SIG-M5 (cell line): ENCODE measurements at regions not wholly inside any gene's neighbourhood (a gene's known extent, or its start where the extent isn't known, plus 50 kb on each side); places are given as distances from the start of the nearest gene placed in this dataset.
"Not testable (repeated sequence)": the region's sequence is repeated elsewhere in the genome, so short reads cannot be mapped to it uniquely, and the experiment has no call there.

Experiments used
- DNase-seq: peaks from one replicate; lab custom pipeline; 2025; lab: John Stamatoyannopoulos, UW

DNA sequence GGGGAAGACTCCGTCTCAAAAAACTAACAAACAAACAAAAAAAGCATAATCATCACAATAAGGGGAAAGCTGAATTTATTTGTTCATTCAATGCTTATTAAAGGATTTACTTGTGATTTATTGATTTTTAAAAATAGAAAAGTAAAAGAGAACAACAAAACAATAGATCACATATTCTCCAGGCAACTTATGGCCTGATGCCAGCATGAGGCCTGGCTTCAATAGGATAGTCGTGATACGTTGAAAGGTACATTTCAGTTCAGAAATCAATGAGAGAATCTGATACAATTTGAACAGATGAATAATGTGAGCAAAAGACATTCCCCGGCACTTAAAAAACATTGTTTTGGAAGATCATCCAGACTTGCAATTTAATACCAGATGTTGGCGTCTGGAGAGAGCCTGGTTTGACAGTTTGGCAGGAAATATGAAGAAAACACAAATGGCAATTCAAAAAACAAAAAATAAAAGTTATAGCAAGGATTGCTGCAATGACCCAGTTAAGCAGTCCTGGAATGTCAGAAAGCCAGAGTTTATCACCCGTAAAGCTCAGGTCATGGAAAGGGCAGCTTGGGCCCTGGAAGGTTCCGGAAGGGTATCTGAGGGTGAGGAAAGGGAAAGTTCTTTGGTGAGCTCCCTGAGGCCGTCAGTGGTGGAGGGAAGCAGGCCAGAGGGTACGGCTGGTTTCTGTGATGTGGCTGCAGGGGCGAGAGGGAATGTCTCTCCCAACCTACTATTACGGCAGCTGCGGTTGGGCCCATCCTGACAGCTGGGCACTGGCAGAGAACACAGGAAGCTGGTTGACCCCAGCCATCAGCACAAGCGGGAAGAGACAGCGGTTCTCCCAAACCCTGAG is 230.2 kb upstream of the HES1 start:
- no peak for DNase-seq

DNA sequence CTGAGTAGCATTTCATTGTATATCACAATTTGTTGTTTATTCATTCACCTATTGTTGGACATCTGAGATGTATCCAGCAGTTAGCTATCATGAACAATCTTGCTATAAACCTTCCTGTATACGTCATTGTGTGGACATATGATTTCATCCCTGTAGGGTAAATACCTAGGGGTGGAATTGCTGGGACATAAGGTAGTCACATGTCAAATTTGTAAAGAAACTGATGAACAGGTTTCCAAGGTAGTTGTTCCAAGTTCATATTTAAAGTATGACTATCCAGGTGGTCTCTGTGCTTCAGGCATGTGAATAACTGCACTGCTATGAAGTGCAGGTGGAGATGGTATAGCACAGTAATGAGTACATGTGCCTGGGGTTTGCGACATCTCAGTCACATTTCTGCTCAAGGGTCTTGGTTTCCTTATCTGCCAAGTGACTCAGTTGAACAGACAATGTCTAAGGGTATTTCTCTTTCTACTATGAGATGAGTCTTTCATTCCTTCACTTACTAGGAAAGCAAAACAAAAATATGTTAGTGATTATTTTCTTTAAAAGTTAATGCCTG is 229.0 kb upstream of the HES1 start:
- no peak for DNase-seq

DNA sequence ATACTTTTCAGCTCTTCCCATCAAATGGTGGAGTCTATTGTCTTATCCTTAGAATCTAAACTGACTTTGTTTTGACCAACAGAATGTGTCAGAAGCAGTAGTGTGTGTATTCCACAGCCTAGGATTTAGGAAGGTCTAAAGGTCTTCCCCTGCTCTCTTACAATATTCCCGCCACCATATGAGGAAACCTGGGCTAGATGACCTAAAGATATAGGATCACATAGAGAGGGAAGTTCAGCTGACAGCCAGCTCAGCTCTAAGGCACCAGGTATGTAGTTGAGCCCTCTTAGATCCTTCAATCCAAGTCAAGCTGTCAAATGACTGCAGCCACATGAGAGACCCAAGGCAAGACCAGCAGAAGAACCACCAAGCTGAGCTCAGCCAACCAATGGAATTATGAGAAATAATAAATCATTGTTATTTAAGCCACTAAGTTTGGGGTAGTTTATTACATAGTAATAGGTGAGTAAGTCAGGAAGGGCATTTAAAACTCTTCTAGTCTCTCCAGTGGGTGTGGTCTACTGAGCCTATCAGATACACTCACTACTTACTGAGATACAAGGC is 227.7 kb upstream of the HES1 start:
- no peak for DNase-seq

DNA sequence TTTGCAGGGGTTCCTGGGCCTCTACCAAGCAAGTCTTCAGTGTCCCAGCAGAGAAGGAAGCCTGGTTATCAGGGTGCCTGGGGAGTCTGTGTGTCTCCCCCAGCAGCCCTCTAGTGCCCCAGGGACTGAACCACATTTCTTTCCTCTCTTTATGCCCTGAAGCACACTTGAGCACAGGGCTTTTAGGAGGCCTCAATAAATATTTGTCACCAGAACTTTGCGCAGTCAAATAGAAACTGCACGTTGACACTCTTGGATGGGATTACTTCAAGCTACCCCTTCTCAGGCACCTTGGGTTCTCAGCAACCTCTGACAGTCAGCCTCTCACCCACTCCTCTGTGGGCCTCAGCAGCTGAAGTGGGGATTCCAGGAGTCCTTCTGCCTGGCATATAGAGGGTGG is 226.6 kb upstream of the HES1 start:
- DNase-seq = no peak

DNA sequence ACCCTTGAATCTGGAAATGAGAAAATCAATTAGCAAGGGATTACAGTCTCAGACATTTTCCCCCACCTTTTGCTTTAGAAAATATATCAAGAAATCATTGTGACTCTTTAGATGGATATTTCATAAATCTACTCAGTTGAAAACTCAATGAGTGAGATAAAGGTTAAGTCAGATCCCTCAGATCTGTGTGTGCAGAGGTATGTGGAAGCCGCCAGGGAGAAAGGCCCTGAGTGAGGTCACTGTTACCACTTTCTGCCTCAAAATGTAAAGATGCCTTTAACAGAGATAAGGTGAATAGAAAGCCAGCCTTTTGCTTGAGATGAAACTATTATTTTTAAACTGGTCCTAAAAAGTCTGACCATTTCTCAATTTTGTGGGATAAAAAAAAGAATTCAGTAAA is 225.6 kb upstream of the HES1 start:
- no peak for DNase-seq

DNA sequence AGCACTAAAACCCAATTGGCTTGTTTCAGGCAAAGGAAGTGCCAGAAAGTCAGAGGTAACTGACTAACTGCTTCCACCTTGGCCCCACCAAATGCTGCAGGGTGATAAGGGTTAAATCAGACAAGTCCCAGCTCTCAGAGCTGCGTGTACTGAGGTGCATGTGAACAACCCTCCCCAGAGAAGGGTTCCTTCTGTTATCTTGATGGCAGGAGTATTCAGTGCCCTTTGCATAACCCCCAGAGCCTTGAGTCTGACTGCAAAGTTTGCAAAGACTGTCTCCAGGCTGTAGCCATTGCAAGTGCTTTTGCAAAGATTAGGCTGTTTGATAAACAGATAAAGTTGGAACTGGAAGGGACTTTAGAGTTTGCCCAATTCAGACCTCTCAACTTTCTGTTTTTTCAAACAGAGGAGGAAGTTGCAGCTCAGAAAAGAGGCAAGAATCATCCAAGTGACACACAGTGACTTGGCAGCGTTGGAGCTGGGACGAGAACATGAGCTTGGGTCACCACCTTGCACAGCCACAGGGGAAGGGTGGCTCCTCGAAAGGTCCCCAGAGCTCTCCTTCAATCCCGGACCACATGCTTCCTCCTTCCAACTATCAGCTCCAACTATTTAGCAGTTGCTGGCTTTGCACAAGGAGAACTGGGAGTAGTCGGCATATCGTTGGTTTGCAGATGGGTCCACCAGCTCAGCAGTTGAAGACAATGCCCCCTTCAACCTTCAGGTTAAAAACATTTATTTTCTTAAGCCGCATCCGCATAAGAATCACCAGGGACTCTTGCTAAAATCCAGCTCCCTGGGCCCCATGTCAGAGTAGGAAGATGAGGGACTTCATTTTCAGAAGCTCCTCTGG is 224.8 kb upstream of the HES1 start:
- no peak for DNase-seq

DNA sequence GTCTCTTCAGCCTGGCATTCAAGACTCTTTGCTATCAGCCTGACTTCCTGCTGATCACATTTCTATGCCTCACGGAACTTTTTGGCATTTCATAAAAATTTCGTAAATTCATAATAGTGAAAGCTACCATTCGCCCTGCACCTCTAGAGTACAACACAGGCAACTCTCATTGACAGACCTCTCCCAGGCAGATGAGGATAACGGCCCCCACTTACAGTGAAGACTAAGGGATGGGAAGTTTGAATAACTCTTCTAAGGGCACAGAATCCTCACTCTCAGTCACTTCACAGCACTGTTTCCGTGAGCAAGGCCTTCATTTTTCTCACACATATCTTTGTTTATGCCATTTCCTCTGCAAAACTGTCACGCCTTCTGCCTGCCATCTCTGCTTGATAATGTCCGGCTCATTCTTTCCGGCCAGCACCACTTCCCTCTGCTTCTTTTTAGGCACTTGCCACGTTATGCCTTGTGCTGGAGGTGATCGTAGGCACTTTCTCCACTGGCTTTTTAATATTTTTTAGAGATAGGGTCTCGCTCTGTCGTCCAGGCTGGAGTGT is 224.1 kb upstream of the HES1 start:
- no peak for DNase-seq

DNA sequence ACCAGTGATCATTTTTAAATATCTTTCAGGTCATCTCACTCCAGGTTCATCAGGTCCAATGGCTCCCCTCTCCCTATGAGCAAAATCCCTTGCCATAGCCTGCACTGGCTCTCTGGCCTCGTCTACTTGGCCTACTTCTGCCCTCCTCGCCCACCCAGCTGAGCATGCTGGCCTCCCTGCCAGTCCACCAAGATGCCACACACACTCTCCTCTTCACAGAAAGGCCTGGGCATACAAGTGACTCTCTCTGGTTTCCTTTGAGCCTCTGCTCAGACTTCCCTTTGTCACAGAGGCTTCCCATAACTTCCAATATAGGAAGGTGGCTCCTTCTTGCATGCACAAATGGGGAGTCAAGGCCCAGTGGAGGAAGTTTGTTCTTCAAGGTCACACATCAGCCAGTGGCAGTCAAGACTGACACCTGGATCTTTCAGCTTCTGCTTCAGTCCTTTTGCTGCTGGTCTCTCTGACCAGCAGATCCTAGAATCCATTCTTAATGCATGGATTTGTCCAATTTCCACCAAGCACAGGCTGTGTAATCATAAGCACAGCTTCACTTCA is 223.2 kb upstream of the HES1 start:
- DNase-seq = no peak

DNA sequence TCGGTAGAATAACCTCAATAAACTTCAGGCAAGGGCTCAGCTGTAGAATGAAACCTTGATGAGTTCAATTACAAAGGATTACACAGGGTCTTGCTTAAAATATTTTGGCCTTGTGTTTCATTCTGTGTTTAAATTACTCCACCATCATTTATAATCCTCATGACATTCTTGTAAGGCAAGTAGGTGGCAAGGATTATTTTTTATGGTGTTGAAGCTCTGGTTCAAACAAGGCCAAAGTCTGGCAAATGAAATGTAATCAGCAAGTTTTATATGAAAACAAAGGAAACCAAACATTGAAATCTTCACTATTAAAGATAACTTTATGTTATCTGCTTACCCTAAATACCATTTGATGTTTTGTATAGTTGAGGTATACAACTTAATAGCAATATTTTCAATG is 221.3 kb upstream of the HES1 start:
- DNase-seq = no peak

DNA sequence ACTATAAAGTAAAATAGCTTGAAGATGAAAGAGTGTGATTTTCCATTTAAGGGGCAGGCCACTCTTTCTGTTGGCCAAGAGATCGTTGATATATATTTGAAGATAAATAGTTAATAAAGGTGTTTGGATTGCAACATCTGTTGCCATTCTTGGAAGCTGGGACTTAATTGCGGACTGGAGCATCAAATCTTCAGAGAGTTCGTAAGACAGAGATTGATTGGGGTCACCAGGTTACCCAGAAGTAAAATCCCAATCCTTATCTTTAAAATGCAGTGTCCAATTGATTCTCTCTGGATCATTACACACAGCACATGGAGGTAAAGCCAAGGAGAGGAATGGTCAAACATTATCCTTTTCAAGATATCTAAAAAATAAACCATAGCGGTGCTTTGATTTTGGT is 220.8 kb upstream of the HES1 start:
- DNase-seq = no peak

DNA sequence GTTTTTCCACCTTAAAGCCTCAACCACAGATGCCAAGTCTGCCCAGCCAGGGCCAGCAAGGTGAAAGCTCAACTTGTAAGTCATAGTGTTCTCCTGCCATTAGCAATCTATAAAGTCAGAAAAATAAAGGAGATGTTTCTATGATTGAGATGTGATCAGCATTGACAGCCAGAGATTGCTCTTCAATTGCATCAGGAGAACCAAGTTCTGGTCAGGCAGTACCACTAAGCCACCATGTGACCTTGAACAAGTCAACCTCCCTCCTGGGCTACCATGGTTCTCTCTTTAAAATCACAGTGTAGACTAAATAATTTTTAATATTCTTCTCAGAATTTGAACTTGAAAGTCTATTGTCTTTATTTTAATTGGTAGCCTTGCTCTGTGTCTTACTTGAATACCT is 220.3 kb upstream of the HES1 start:
- no peak for DNase-seq

DNA sequence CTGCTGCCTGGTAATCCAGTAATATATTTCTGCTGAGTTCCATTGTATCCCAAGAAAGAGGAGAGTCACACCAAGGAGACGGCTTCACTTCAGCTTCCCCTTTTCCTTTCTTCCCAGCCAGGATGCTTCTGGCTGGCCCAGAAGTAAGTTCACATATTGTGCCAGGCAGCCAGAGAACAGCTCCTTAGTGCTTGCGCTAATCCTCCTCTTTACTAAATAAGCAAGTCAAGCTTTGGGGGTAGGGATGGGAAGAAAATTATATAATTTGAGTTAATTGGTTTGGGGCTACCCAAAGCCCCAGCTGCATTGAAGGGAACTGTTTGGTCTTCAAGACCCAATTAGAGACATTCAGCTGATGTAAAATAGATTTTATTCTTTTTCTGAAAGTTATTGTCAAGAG is 218.8 kb upstream of the HES1 start:
- DNase-seq = no peak

DNA sequence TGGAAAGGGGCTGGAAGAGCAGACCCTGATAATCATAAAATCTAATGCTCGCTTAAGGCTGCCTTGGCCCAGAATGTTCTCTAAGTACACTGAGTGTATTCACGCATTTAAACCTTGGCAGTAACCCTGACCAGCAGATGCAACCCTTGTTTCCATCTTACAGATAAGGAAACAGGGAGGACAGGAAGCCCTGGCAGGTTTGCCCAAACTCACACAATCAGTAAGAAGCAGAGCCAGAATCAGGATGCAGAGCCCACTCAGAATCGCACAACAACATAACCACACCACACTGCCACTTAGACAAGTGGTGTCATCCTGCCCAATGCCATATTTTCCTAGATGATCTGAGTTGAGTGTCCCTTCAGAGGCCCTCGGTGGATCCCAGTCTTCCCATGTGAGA is 214.5 kb upstream of the HES1 start:
- no peak for DNase-seq

DNA sequence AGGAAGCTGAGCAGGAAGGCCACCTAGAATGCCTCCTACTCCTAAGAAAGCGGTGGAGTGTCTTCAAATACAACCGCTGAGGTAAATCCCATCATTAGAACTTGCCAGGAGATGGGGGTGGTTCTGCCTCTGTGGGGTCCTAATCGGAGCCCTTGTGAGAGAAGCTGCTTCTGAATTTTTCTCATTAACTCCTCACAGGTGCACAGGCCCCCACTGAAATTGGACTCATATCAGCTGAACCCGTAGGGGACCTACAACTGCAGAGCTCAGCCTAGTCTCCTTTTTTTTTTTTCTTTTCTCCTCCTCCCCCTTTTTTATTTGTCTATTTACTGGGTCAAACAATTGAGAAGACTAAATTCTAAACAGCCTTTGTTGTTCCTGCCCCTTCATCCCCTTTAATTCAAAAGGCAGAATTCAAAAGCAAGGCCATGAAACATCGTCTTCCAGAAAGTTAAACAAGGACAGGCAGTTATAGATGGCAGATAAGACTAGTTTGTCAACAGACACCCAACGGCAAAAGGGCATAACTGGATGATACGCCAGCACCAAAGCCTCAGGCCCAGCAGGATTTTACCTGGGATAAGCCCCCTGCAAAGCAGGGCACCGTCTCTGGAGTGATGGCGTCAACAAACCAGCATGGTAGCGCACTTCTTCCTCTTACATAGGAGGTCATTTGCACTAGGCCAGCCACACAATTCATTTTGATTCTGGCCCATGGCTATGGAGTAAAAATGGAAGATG is 213.7 kb upstream of the HES1 start:
- no peak for DNase-seq

DNA sequence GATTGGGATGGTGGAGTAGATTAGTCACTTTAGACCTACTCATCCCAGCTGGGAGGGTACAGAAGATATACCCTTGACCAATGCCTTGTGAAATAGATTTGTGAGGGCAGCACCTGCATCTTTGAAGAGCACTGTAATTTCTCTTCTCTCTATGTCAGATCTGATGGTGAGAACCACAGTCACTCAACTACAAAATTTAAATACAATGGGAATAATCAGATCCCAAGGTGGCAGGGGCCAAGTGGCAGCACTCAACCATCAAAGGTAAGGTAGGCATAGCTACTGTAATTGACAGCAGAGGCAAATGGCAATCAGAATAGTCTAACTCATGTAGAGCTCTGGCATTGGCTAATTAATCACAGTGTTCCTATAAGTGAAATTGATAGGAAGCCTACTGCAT is 212.0 kb upstream of the HES1 start:
- DNase-seq = not testable (repeated sequence)

DNA sequence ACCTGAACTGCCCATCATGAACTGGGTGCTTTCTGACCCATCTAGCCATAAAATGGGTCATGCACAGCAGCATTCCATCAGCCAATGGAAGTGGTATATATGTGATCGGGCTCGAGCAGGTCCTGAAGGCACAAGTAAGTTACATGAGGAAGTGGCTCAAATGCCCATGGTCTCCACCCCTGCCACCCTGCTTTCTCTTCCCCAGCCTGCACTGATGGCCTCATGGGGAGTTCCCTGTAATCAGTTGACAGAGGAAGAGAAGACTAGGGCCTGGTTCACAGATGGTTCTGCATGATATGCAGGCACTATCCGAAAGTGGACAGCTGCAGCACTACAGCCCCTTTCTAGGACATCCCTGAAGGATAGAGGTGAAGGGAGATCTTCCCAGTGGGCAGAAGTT is 209.9 kb upstream of the HES1 start:
- not testable (repeated sequence) for DNase-seq

DNA sequence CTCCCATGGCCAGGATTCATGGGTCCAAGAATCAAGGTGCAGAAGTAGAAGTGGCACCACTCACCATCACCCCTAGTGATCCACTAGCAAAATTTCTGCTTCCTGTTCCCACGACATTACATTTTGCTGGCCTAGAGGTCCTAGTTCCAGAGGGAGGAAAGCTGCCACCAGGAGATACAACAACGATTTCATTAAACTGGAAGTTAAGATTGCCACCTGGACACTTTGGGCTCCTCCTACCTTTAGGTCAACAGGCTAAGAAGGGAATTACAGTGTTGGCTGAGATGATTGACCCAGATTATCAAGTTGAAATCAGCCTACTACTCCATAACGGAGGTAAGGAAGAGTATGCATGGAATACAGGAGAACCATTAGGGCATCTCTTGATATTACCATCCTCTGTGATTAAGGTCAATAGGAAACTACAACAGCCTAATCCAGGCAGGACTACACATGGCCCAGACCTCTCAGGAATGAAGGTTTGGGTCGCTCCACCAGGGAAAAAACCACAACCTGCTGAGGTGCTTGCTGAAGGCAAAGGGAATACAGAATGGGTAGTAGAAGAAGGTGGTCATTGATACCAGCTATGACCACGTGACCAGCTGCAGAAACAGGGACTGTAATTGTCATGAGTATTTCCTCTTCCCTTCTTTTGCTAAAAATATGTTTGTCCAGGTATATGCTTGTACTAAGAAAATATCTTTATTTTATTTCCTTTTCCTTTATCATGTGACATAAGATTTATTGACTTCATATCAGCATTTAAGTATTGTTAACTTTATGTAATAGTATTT is 208.3 kb upstream of the HES1 start:
- DNase-seq = not testable (repeated sequence)

DNA sequence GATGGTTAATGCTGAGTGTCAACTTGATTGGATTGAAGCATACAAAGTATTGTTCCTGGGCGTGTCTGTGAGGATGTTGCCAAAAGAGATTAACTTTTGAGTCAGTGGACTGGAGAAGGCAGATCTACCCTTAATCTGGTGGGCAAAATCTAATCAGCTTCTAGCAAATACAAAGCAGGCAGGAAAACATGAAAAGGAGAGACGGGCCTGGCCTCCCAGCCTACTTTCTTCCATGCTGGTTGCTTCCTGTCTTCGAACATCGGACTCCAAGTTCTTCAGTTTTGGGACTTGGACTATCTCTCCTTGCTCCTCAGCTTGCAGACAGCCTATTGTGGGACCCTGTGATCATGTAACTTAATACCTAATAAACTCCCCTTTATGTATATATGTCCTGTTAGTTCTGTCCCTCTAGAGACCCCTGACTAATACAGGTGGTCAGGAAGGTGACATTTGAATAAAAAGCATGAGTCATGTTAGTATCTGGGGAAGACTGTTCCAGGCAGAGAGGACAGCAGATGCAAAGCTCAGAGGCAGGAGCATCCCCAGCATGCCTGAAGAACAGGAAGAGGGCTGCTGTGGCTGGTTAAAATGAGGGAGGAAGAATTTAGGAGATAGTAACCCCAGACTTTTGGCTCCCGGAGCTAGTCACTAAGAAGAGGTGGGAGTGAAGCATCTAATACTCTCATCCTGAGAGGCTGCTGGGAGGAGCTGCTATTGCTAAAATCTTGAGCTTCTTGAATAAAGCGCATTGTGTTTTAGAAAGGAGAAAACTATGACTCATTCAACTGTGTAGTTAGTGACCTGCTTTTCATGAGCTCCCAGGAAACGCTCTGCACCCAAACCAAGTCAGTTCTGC is 207.4 kb upstream of the HES1 start:
- DNase-seq = no peak

DNA sequence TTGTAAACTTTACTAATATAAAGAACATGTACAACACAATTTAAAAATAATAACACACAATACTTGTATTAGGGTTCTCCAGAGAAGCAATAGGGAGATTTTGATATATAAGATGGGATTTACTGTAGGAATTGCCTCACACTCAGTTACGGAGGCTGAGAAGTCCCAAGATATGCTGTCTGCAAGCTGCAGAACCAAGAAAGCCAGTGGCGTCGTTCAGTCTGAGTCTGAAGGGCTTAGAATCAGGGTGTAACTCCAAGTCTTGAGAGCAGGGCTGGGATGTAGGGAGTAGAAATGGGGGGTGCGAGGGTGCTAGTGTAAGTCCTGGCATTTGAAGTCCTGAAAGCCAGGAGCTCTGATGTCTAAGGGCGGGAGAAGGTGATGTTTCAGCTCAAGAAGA is 206.6 kb upstream of the HES1 start:
- no peak for DNase-seq
